Upper lobe of left lung (tissue), 4 donors: ENCODE measurements at regions not wholly inside any gene's neighbourhood (a gene's known extent, or its start where the extent isn't known, plus 50 kb on each side); places are given as distances from the start of the nearest gene placed in this dataset.

Experiments used
- EP300 ChIP-seq, 4 donors: sonication (generic); formaldehyde crosslinking; IDR thresholded peaks; one replicate each; pipeline ENCODE4 v1.5.1; 2017; ENCODE audit warnings: antibody characterized with exemption in 4 of 4, control low read depth in 2 of 4
- TF ChIP-seq, protein P1 (sequence below), 6 experiments: fragments of 450-650 bp in 4 of 6; fragments of 200-600 bp in 2 of 6; sonication (generic) in 2 of 6; IDR thresholded peaks; one replicate each; pipeline ENCODE4 v1.5.1; 2016 to 2019; ENCODE audit warnings: antibody characterized with exemption in 6 of 6

DNA sequence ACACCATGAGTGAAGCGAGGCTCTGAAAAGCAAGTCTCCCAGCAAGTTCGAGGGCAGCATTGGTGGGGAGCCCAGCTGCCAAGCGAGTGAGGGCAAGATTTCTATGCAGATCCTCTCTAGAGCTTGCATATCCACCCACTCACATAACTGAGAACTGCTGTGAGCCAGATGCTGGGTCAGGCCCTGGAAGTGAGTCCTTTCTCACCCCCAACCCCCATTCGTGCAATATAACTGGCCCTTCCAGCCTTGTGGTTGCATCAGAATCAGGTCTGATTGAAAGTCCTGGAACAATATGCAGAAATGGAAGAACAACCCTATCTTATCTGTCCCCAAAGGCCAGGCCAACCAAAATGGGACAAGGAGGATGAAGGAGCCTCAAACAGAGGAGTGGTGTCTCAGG lies 146.6 kb downstream of the IRX5 start:
- TF ChIP-seq, protein P1, sequence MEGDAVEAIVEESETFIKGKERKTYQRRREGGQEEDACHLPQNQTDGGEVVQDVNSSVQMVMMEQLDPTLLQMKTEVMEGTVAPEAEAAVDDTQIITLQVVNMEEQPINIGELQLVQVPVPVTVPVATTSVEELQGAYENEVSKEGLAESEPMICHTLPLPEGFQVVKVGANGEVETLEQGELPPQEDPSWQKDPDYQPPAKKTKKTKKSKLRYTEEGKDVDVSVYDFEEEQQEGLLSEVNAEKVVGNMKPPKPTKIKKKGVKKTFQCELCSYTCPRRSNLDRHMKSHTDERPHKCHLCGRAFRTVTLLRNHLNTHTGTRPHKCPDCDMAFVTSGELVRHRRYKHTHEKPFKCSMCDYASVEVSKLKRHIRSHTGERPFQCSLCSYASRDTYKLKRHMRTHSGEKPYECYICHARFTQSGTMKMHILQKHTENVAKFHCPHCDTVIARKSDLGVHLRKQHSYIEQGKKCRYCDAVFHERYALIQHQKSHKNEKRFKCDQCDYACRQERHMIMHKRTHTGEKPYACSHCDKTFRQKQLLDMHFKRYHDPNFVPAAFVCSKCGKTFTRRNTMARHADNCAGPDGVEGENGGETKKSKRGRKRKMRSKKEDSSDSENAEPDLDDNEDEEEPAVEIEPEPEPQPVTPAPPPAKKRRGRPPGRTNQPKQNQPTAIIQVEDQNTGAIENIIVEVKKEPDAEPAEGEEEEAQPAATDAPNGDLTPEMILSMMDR (IDR thresholded peaks at IDR 0.05) = no peak
- TF ChIP-seq EP300 (IDR thresholded peaks at IDR 0.05) = no peak
